ENCODE measurements at regions not wholly inside any gene's neighbourhood (a gene's known extent, or its start where the extent isn't known, plus 50 kb on each side); places are given as distances from the start of the nearest gene placed in this dataset.

GRCh38 chr1:244192325-244192724 is 141.2 kb downstream of the ZBTB18 start:
- H3K27ac ChIP-seq, result no peak overlapping the region
- TF ChIP-seq EZH2 (IDR thresholded peaks at IDR 0.05) (no peak), FOXP2 (optimal IDR thresholded peaks at IDR 0.05; ENCODE audit: control extremely low read depth, extremely low read length, insufficient read depth) (no peak), POLR2AphosphoS5 (IDR thresholded peaks at IDR 0.05; ENCODE audit: borderline replicate concordance, low read depth, low read length) (no peak)
- no peak for DNase-seq (ENCODE audit: low read depth, low spot score)
- H3K4me3 ChIP-seq, result no peak overlapping the region
- no peaks in the 10 kb centered on the region for H3K9me3 ChIP-seq (ENCODE audit: low read depth, low read length)
- H3K36me3 ChIP-seq (ENCODE audit: insufficient read depth, low read length), result no peaks in the 10 kb centered on the region
- no peak overlapping the region for H3K9ac ChIP-seq (ENCODE audit: insufficient read length)

GRCh38 chr1:244196571-244197285 is 145.6 kb downstream of the ZBTB18 start:
- no peak overlapping the region for H3K4me3 ChIP-seq
- no peaks in the 10 kb centered on the region for H3K9me3 ChIP-seq (ENCODE audit: low read depth, low read length)
- no peak for DNase-seq (ENCODE audit: low read depth, low spot score)
- no peak overlapping the region for H3K27ac ChIP-seq
- H3K36me3 ChIP-seq (ENCODE audit: insufficient read depth, low read length), result no peaks in the 10 kb centered on the region
- no peak overlapping the region for H3K9ac ChIP-seq (ENCODE audit: insufficient read length)
- TF ChIP-seq EZH2 (IDR thresholded peaks at IDR 0.05) (no peak), FOXP2 (optimal IDR thresholded peaks at IDR 0.05; ENCODE audit: control extremely low read depth, extremely low read length, insufficient read depth) (no peak), POLR2AphosphoS5 (IDR thresholded peaks at IDR 0.05; ENCODE audit: borderline replicate concordance, low read depth, low read length) (no peak)

GRCh38 chr1:244197851-244198375 is 146.8 kb downstream of the ZBTB18 start:
- Histone ChIP-seq H3K9ac (ENCODE audit: insufficient read length) (no peak overlapping the region), H3K4me3 (no peak overlapping the region), H3K36me3 (ENCODE audit: insufficient read depth, low read length) (no peaks in the 10 kb centered on the region), H3K9me3 (ENCODE audit: low read depth, low read length) (no peaks in the 10 kb centered on the region), H3K27ac (no peak overlapping the region)
- no peak for DNase-seq (ENCODE audit: low read depth, low spot score)
- TF ChIP-seq POLR2AphosphoS5 (IDR thresholded peaks at IDR 0.05; ENCODE audit: borderline replicate concordance, low read depth, low read length) (no peak), EZH2 (IDR thresholded peaks at IDR 0.05) (no peak), FOXP2 (optimal IDR thresholded peaks at IDR 0.05; ENCODE audit: control extremely low read depth, extremely low read length, insufficient read depth) (no peak)

GRCh38 chr1:244199902-244200301 is 148.8 kb downstream of the ZBTB18 start:
- no peak overlapping the region for H3K4me3 ChIP-seq
- no peak overlapping the region for H3K9ac ChIP-seq (ENCODE audit: insufficient read length)
- TF ChIP-seq FOXP2 (optimal IDR thresholded peaks at IDR 0.05; ENCODE audit: control extremely low read depth, extremely low read length, insufficient read depth) (no peak), EZH2 (IDR thresholded peaks at IDR 0.05) (no peak), POLR2AphosphoS5 (IDR thresholded peaks at IDR 0.05; ENCODE audit: borderline replicate concordance, low read depth, low read length) (no peak)
- no peak overlapping the region for H3K27ac ChIP-seq
- H3K36me3 ChIP-seq (ENCODE audit: insufficient read depth, low read length), result no peaks in the 10 kb centered on the region
- DNase-seq (ENCODE audit: low read depth, low spot score), result no peak
- no peaks in the 10 kb centered on the region for H3K9me3 ChIP-seq (ENCODE audit: low read depth, low read length)

GRCh38 chr1:244200596-244200995 is 149.5 kb downstream of the ZBTB18 start:
- no peaks in the 10 kb centered on the region for H3K9me3 ChIP-seq (ENCODE audit: low read depth, low read length)
- no peaks in the 10 kb centered on the region for H3K36me3 ChIP-seq (ENCODE audit: insufficient read depth, low read length)
- DNase-seq (ENCODE audit: low read depth, low spot score), result no peak
- TF ChIP-seq EZH2 (IDR thresholded peaks at IDR 0.05) (no peak), POLR2AphosphoS5 (IDR thresholded peaks at IDR 0.05; ENCODE audit: borderline replicate concordance, low read depth, low read length) (no peak), FOXP2 (optimal IDR thresholded peaks at IDR 0.05; ENCODE audit: control extremely low read depth, extremely low read length, insufficient read depth) (no peak)
- H3K27ac ChIP-seq, result no peak overlapping the region
- no peak overlapping the region for H3K9ac ChIP-seq (ENCODE audit: insufficient read length)
- no peak overlapping the region for H3K4me3 ChIP-seq

- H3K36me3 ChIP-seq (ENCODE audit: insufficient read depth, low read length), result no peaks in the 10 kb centered on the region
- no peak for DNase-seq (ENCODE audit: low read depth, low spot score)
- H3K4me3 ChIP-seq, result no peak overlapping the region
- H3K9ac ChIP-seq (ENCODE audit: insufficient read length), result no peak overlapping the region
- H3K9me3 ChIP-seq (ENCODE audit: low read depth, low read length), result no peaks in the 10 kb centered on the region
- no peak overlapping the region for H3K27ac ChIP-seq
- TF ChIP-seq POLR2AphosphoS5 (IDR thresholded peaks at IDR 0.05; ENCODE audit: borderline replicate concordance, low read depth, low read length) (no peak), FOXP2 (optimal IDR thresholded peaks at IDR 0.05; ENCODE audit: control extremely low read depth, extremely low read length, insufficient read depth) (no peak), EZH2 (IDR thresholded peaks at IDR 0.05) (no peak)
Observed at GRCh38 chr1:244201750-244202149, 150.7 kb downstream of the ZBTB18 start.

GRCh38 chr1:244204004-244204403 is 152.9 kb downstream of the ZBTB18 start:
- H3K9me3 ChIP-seq (ENCODE audit: low read depth, low read length), result no peaks in the 10 kb centered on the region
- no peak for DNase-seq (ENCODE audit: low read depth, low spot score)
- H3K27ac ChIP-seq, result no peak overlapping the region
- H3K9ac ChIP-seq (ENCODE audit: insufficient read length), result no peak overlapping the region
- no peak overlapping the region for H3K4me3 ChIP-seq
- TF ChIP-seq EZH2 (IDR thresholded peaks at IDR 0.05), result no peak
- TF ChIP-seq FOXP2 (optimal IDR thresholded peaks at IDR 0.05; ENCODE audit: control extremely low read depth, extremely low read length, insufficient read depth), result no peak
- TF ChIP-seq POLR2AphosphoS5 (IDR thresholded peaks at IDR 0.05; ENCODE audit: borderline replicate concordance, low read depth, low read length), result no peak
- no peaks in the 10 kb centered on the region for H3K36me3 ChIP-seq (ENCODE audit: insufficient read depth, low read length)

GRCh38 chr1:244205171-244205570 is 154.1 kb downstream of the ZBTB18 start:
- no peaks in the 10 kb centered on the region for H3K9me3 ChIP-seq (ENCODE audit: low read depth, low read length)
- TF ChIP-seq EZH2 (IDR thresholded peaks at IDR 0.05) (no peak), FOXP2 (optimal IDR thresholded peaks at IDR 0.05; ENCODE audit: control extremely low read depth, extremely low read length, insufficient read depth) (no peak), POLR2AphosphoS5 (IDR thresholded peaks at IDR 0.05; ENCODE audit: borderline replicate concordance, low read depth, low read length) (no peak)
- no peak overlapping the region for H3K4me3 ChIP-seq
- no peak overlapping the region for H3K9ac ChIP-seq (ENCODE audit: insufficient read length)
- H3K36me3 ChIP-seq (ENCODE audit: insufficient read depth, low read length), result no peaks in the 10 kb centered on the region
- no peak overlapping the region for H3K27ac ChIP-seq
- DNase-seq (ENCODE audit: low read depth, low spot score), result no peak

Measured in SK-N-MC (cell line).